Adrenal gland (tissue), 9 donors: ENCODE measurements at regions not wholly inside any gene's neighbourhood (a gene's known extent, or its start where the extent isn't known, plus 50 kb on each side); places are given as distances from the start of the nearest gene placed in this dataset.

ENCODE experiments used
- DNase-seq, 7 donors: peaks; one replicate each; pipeline ENCODE4 v3.0.0-alpha.2; 2019 to 2020
- H3K27ac ChIP-seq, 5 donors: fragments of 200-600 bp; sonication (generic) in 4 of 5; 1 replicate in 3 of 5; 2 replicates in 2 of 5; pipeline versions ENCODE4 v1.5.1 to v1.8.0; 2016 to 2020; ENCODE audit warnings: mild to moderate bottlenecking in 1 of 5
- H3K27me3 ChIP-seq: fragments of 200-600 bp; 2 replicates; pipeline ENCODE4 v1.8.0; 2021
- H3K36me3 ChIP-seq, 2 donors: fragments of 200-600 bp; replicated peaks in 1 of 2; 1 replicate in 1 of 2; 2 replicates in 1 of 2; pipeline versions ENCODE4 v1.5.1 to v1.8.0; 2018 to 2022
- H3K4me1 ChIP-seq, 2 donors: fragments of 200-600 bp; replicated peaks in 1 of 2; 1 replicate in 1 of 2; 2 replicates in 1 of 2; pipeline versions ENCODE4 v1.5.1 to v1.8.0; 2018 to 2021
- H3K4me3 ChIP-seq, 4 donors: fragments of 200-600 bp; sonication (generic) in 3 of 4; one replicate each; pipeline ENCODE4 v1.5.1; 2016 to 2018
- H3K9me3 ChIP-seq, 3 donors: fragments of 200-600 bp; sonication (generic) in 1 of 3; replicated peaks in 1 of 3; 1 replicate in 2 of 3; 2 replicates in 1 of 3; pipeline versions ENCODE4 v1.5.1 to v1.8.0; 2016 to 2021
- CTCF ChIP-seq, 6 experiments: fragments of 450-650 bp in 4 of 6; fragments of 200-600 bp in 2 of 6; sonication (generic) in 1 of 6; IDR thresholded peaks; 1 replicate in 5 of 6; 2 replicates in 1 of 6; pipeline versions ENCODE4 v1.5.1 to v1.8.0; 2016 to 2021; ENCODE audit warnings: antibody characterized with exemption in 6 of 6, mild to moderate bottlenecking in 2 of 6, moderate library complexity in 1 of 6
- POLR2A ChIP-seq, 2 donors: fragments of 450-650 bp; IDR thresholded peaks; one replicate each; pipeline ENCODE4 v1.6.1; 2017; ENCODE audit warnings: antibody characterized with exemption in 2 of 2, mild to moderate bottlenecking in 2 of 2, moderate library complexity in 1 of 2
- WGBS, 4 donors: extraction: QIAGEN DNeasy Blood & Tissue Kit in 2 of 4; methylation state at CpG; one replicate each; pipeline versions ENCODE4 v1.1.5 to v1.1.7; 2013 to 2017; 5-methylcytosine and 5-hydroxymethylcytosine counted together
- intact Hi-C, 2 donors: fragments of 100-400 bp; cut with DNase I; formaldehyde crosslinking; loops; one replicate each; pipeline versions ENCODE4 v1.14.1 to v1.15.0; 2022 to 2023
- donor health status: healthy with polysubstance abuse.
- donor health status: Bipolar disorder and iron deficiency.
- donor health status: DM: yes; HTN: yes; CAD: no.
- donor health status: DM: no; HTN: no; CAD: no.
- donor health status: DM: no; HTN: no; CAD: no.

DNA sequence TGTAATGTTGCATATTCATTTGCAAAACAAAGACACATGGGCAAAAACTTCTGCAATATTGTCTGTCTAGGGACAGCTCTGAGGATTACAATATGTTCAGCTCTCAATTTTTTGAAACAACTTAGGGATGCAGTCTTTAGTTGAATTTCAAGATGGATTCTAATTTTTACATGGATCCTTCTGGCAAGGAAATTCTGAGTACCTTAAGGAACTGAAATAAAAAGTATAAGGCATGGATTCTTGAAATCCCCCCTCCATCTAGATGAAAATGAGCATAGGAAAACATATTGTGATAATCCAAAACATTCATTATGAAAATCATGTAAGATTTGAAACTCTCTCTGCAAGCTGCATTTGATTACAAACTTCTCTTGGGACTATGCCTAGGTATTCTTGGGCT, 568.6 kb downstream of the CETN3 start:
- no peaks in the 10 kb centered on the region for H3K36me3 ChIP-seq
- no peak for DNase-seq
- H3K9me3 ChIP-seq: no peaks in the 10 kb centered on the region
- TF ChIP-seq POLR2A (IDR thresholded peaks at IDR 0.05) (no peak), CTCF (IDR thresholded peaks at IDR 0.05) (no peak)
- H3K4me1 ChIP-seq: no peaks in the 10 kb centered on the region
- H3K27me3 ChIP-seq: no peaks in the 10 kb centered on the region
- H3K4me3 ChIP-seq: no peak overlapping the region
- intact Hi-C loops: no loop called here
- no peak overlapping the region for H3K27ac ChIP-seq

GRCh38 chr5:89830691-89831090, 578.9 kb downstream of the CETN3 start:
- Histone ChIP-seq H3K4me1 (no peaks in the 10 kb centered on the region), H3K9me3 (no peaks in the 10 kb centered on the region), H3K27me3 (no peaks in the 10 kb centered on the region), H3K4me3 (no peak overlapping the region), H3K36me3 (no peaks in the 10 kb centered on the region), H3K27ac (no peak overlapping the region)
- WGBS, 4 donors: 44 to 60% (median 55%) methylated on average over 2 of the region's 2 CpGs
- TF ChIP-seq CTCF (IDR thresholded peaks at IDR 0.05) (no peak), POLR2A (IDR thresholded peaks at IDR 0.05) (no peak)
- DNase-seq: no peak
- intact Hi-C loops: no loop called here

- no peak for TF ChIP-seq POLR2A (IDR thresholded peaks at IDR 0.05)
- TF ChIP-seq CTCF (IDR thresholded peaks at IDR 0.05): no peak
- DNase-seq: no peak
- Histone ChIP-seq H3K4me3 (no peak overlapping the region), H3K9me3 (no peaks in the 10 kb centered on the region), H3K27ac (no peak overlapping the region), H3K36me3 (no peaks in the 10 kb centered on the region), H3K27me3 (no peaks in the 10 kb centered on the region), H3K4me1 (no peaks in the 10 kb centered on the region)
- intact Hi-C loops: no loop called here
- WGBS, 4 donors: 76 to 80% (median 79%) methylated on average over 6 of the region's 6 CpGs
Measured at GRCh38 chr5:89827960-89828359, 581.6 kb downstream of the CETN3 start.

DNA sequence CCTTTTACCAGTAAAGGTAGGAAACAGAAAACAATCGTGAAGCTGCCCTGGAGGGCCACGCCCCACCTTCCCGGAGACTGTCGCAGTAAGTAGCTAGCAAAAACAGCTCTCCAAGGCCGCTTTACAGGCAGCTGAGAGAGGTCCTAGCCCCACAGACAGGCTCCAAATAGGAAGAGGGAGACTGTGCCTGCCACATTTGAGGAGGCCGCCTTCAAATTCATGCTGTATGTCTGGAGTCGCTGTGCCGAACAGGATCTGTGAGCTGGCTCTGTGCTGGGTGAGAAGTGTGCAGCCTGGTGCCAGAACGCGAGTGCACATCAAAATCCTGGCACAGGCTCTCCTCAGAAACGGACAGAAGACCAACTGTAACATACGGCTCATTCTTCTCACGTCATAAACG, 582.2 kb downstream of the CETN3 start:
- intact Hi-C loops: no loop called here
- no peak overlapping the region for H3K27ac ChIP-seq
- no peaks in the 10 kb centered on the region for H3K27me3 ChIP-seq
- no peaks in the 10 kb centered on the region for H3K9me3 ChIP-seq
- no peaks in the 10 kb centered on the region for H3K4me1 ChIP-seq
- no peaks in the 10 kb centered on the region for H3K36me3 ChIP-seq
- TF ChIP-seq POLR2A (IDR thresholded peaks at IDR 0.05) (no peak), CTCF (IDR thresholded peaks at IDR 0.05) (no peak)
- no peak overlapping the region for H3K4me3 ChIP-seq
- DNase-seq: no peak
- 67 to 80% (median 72%) methylated on average over 14 of the region's 14 CpGs for WGBS, 4 donors
